H1 (cell line): ENCODE measurements at regions not wholly inside any gene's neighbourhood (a gene's known extent, or its start where the extent isn't known, plus 50 kb on each side); places are given as distances from the start of the nearest gene placed in this dataset.

ENCODE experiments used
- CTCF ChIA-PET: fragments of 300-600 bp; sonication (Branson Sonifier 250); formaldehyde crosslinking; loops from one replicate; lab custom pipeline; 2021; ENCODE audit not compliant: partially characterized antibody; lab: Charles Lee
- POLR2A ChIA-PET: fragments of 300-600 bp; sonication (Branson Sonifier 250); formaldehyde crosslinking; loops from one replicate; lab custom pipeline; 2021; ENCODE audit warnings: inconsistent platforms; ENCODE audit not compliant: partially characterized antibody; lab: Charles Lee
- DNase-seq, 2 experiments: peaks; one replicate each; pipeline versions ENCODE4 v3.0.0 to v3.0.0-alpha.2; 2010 to 2022; ENCODE audit warnings: low spot score in 2 of 2, low read depth in 1 of 2, mixed read lengths in 1 of 2
- FAIRE-seq: peaks from 2 replicates; lab custom pipeline; 2011; peaks lifted over from hg19 to GRCh38; lab: Jason Lieb, UNC
- H2AFZ ChIP-seq: 2 replicates; pipeline ENCODE4 v1.8.1; 2012; ENCODE audit warnings: low read length, inconsistent platforms
- H2AK5ac ChIP-seq: 2 replicates; pipeline ENCODE4 v1.6.1; 2013; ENCODE audit warnings: low read depth, low read length
- H2BK120ac ChIP-seq: replicated peaks from 2 replicates; pipeline ENCODE3; 2013; ENCODE audit warnings: low read depth, low read length, inconsistent platforms
- H2BK12ac ChIP-seq: 2 replicates; pipeline ENCODE4 v1.6.1; 2013; ENCODE audit warnings: low read depth, low read length
- H2BK15ac ChIP-seq: 2 replicates; pipeline ENCODE4 v1.6.1; 2013; ENCODE audit warnings: low read length
- H2BK20ac ChIP-seq: 2 replicates; pipeline ENCODE4 v1.6.1; 2013; ENCODE audit warnings: low read length
- H2BK5ac ChIP-seq: 2 replicates; pipeline ENCODE4 v1.6.1; 2013; ENCODE audit warnings: low read depth, low read length
- H3K14ac ChIP-seq: 2 replicates; pipeline ENCODE4 v1.6.1; 2013; ENCODE audit warnings: inconsistent platforms; ENCODE audit not compliant: insufficient read length
- H3K18ac ChIP-seq: 2 replicates; pipeline ENCODE4 v1.6.1; 2013; ENCODE audit warnings: low read length; ENCODE audit errors: extremely low read depth
- H3K23ac ChIP-seq: 2 replicates; pipeline ENCODE4 v1.6.1; 2013; ENCODE audit warnings: inconsistent platforms; ENCODE audit not compliant: insufficient read length
- H3K23me2 ChIP-seq: 2 replicates; pipeline ENCODE4 v1.6.1; 2013; ENCODE audit warnings: low read depth, low read length
- H3K27ac ChIP-seq: 2 replicates; pipeline ENCODE4 v1.6.1; 2011; ENCODE audit warnings: low read depth, low read length, inconsistent platforms
- H3K27me3 ChIP-seq, 4 experiments: replicated peaks in 1 of 4; 1 replicate in 1 of 4; 2 replicates in 3 of 4; pipeline versions ENCODE4 v1.6.1 to v1.8.1; 2011 to 2013; ENCODE audit warnings: low read length in 3 of 4, mild to moderate bottlenecking in 3 of 4, inconsistent platforms in 2 of 4, mixed read lengths in 2 of 4, moderate library complexity in 1 of 4; ENCODE audit not compliant: control insufficient read depth in 3 of 4, insufficient read depth in 3 of 4; ENCODE audit errors: extremely low read depth in 1 of 4
- H3K36me3 ChIP-seq, 4 experiments: 2 replicates each; pipeline versions ENCODE4 v1.6.1 to v1.8.1; 2011 to 2013; ENCODE audit warnings: mild to moderate bottlenecking in 4 of 4, low read length in 3 of 4, moderate library complexity in 2 of 4, control low read depth in 1 of 4, inconsistent platforms in 1 of 4; ENCODE audit not compliant: insufficient read depth in 4 of 4, control insufficient read depth in 2 of 4
- H3K4ac ChIP-seq: replicated peaks from 2 replicates; pipeline ENCODE3; 2013; ENCODE audit warnings: low read length, low read depth, mixed read lengths, inconsistent platforms; ENCODE audit not compliant: insufficient read length
- H3K4me1 ChIP-seq, 4 experiments: replicated peaks in 1 of 4; 1 replicate in 1 of 4; 2 replicates in 3 of 4; pipeline versions ENCODE4 v1.6.1 to v1.8.1; 2011 to 2013; ENCODE audit warnings: low read length in 3 of 4, inconsistent platforms in 2 of 4, mixed read lengths in 1 of 4; ENCODE audit not compliant: insufficient read depth in 4 of 4, control insufficient read depth in 3 of 4
- H3K4me2 ChIP-seq, 2 experiments: 2 replicates each; pipeline versions ENCODE4 v1.6.1 to v1.8.1; 2011 to 2013; ENCODE audit warnings: low read depth in 2 of 2, low read length in 2 of 2, control low read depth in 1 of 2, inconsistent platforms in 1 of 2, mild to moderate bottlenecking in 1 of 2; ENCODE audit not compliant: insufficient read depth in 1 of 2
- H3K4me3 ChIP-seq, 4 experiments: fragments of 200-600, 300-600 bp in 1 of 4; sonication (generic), shearing (Covaris generic), sonication (Bioruptor Twin) in 1 of 4; 2 replicates each; pipeline versions ENCODE4 v1.5.1 to v1.8.1; 2011 to 2016; ENCODE audit warnings: low read length in 4 of 4, low read depth in 3 of 4, control low read depth in 2 of 4, inconsistent platforms in 2 of 4, mild to moderate bottlenecking in 2 of 4, mixed read lengths in 1 of 4, moderate library complexity in 1 of 4; ENCODE audit not compliant: insufficient read depth in 2 of 4; ENCODE audit errors: extremely low read depth in 1 of 4
- H3K56ac ChIP-seq: replicated peaks from 2 replicates; pipeline ENCODE3; 2013; ENCODE audit warnings: low read depth, mild to moderate bottlenecking, mixed read lengths, low read length, inconsistent platforms; ENCODE audit not compliant: insufficient read length
- H3K79me1 ChIP-seq: 2 replicates; pipeline ENCODE4 v1.6.1; 2013; ENCODE audit warnings: low read depth, low read length, control low read depth
- H3K79me2 ChIP-seq, 2 experiments: 2 replicates each; pipeline versions ENCODE4 v1.6.1 to v1.8.1; 2012 to 2013; ENCODE audit warnings: low read length in 2 of 2, mild to moderate bottlenecking in 2 of 2, inconsistent platforms in 1 of 2; ENCODE audit not compliant: insufficient read depth in 2 of 2, control insufficient read depth in 1 of 2
- H3K9ac ChIP-seq, 4 experiments: replicated peaks in 1 of 4; 1 replicate in 1 of 4; 2 replicates in 3 of 4; pipeline versions ENCODE4 v1.6.1 to v1.8.1; 2011 to 2013; ENCODE audit warnings: low read depth in 3 of 4, low read length in 3 of 4, control low read depth in 2 of 4, mild to moderate bottlenecking in 2 of 4, moderate library complexity in 2 of 4, inconsistent platforms in 1 of 4; ENCODE audit errors: extremely low read depth in 1 of 4
- H3K9me3 ChIP-seq, 2 experiments: 2 replicates each; pipeline versions ENCODE4 v1.6.1 to v1.8.1; 2012 to 2013; ENCODE audit warnings: mild to moderate bottlenecking in 2 of 2, moderate library complexity in 2 of 2, control low read depth in 1 of 2, inconsistent platforms in 1 of 2, low read depth in 1 of 2, low read length in 1 of 2, mixed read lengths in 1 of 2; ENCODE audit not compliant: insufficient read depth in 2 of 2
- H4K20me1 ChIP-seq, 2 experiments: replicated peaks in 1 of 2; 2 replicates each; pipeline versions ENCODE3 to v1.8.1; 2011 to 2013; ENCODE audit warnings: inconsistent platforms in 2 of 2, low read length in 2 of 2, mild to moderate bottlenecking in 1 of 2; ENCODE audit not compliant: insufficient read depth in 2 of 2, control insufficient read depth in 1 of 2
- H4K5ac ChIP-seq: 2 replicates; pipeline ENCODE4 v1.6.1; 2013; ENCODE audit warnings: low read length, low read depth, mixed read lengths, inconsistent platforms; ENCODE audit not compliant: insufficient read length
- H4K8ac ChIP-seq: 2 replicates; pipeline ENCODE4 v1.8.0; 2013; ENCODE audit warnings: mild to moderate bottlenecking, moderate library complexity, low read length, inconsistent platforms; ENCODE audit not compliant: insufficient read depth; ENCODE audit errors: extremely low read depth
- H4K91ac ChIP-seq: replicated peaks from 2 replicates; pipeline ENCODE3; 2013; ENCODE audit warnings: low read length, mixed read lengths, inconsistent platforms; ENCODE audit not compliant: insufficient read length
- CHD7 ChIP-seq: fragments of 300-600 bp; sonication (generic); IDR thresholded peaks from 2 replicates; pipeline ENCODE4 v1.7.1; 2012; ENCODE audit warnings: low read length, moderate library complexity, mild to moderate bottlenecking, inconsistent platforms; ENCODE audit not compliant: insufficient replicate concordance
- WGBS, 2 experiments: shearing (Covaris generic) in 1 of 2; methylation state at CpG; one replicate each; pipeline versions ENCODE4 v1.1.6 to v1.1.7; 2013 to 2015; ENCODE audit warnings: low lambda C conversion rate in 2 of 2, mixed read lengths in 2 of 2, inconsistent platforms in 1 of 2, low coverage in 1 of 2, missing lambda C conversion rate in 1 of 2; ENCODE audit not compliant: insufficient replicate concordance in 2 of 2, insufficient coverage in 1 of 2, insufficient read length in 1 of 2; ENCODE audit errors: extremely low coverage in 1 of 2, missing lambda C conversion rate in 1 of 2; 5-methylcytosine and 5-hydroxymethylcytosine counted together

GRCh38 chr4:138344054-138344453 lies 101.9 kb upstream of the SLC7A11 start:
- no peak for DNase-seq
- Histone ChIP-seq H2AK5ac (no peak overlapping the region), H4K8ac (no peak overlapping the region), H2BK5ac (no peak overlapping the region), H3K4me1 (no peaks in the 10 kb centered on the region), H2BK20ac (no peak overlapping the region), H3K9me3 (no peaks in the 10 kb centered on the region), H4K91ac (no peak overlapping the region), H2BK120ac (no peak overlapping the region), H3K9ac (no peak overlapping the region), H3K23me2 (no peaks in the 10 kb centered on the region; the same call in 1 of the 2 replicates), H3K23ac (no peak overlapping the region), H2BK12ac (no peak overlapping the region), H3K18ac (no peak overlapping the region), H3K4ac (no peak overlapping the region), H4K20me1 (no peaks in the 10 kb centered on the region), H3K79me1 (no peaks in the 10 kb centered on the region), H3K14ac (no peak overlapping the region), H3K36me3 (no peaks in the 10 kb centered on the region), H2BK15ac (no peak overlapping the region), H3K56ac (no peak overlapping the region), H3K4me2 (no peak overlapping the region), H2AFZ (no peak overlapping the region), H3K79me2 (no peaks in the 10 kb centered on the region), H3K27ac (no peak overlapping the region), H3K4me3 (no peak overlapping the region), H4K5ac (no peak overlapping the region), H3K27me3 (no peaks in the 10 kb centered on the region)
- POLR2A ChIA-PET = no interaction called here
- CTCF ChIA-PET = interaction anchor here (1.2 kb wide), 2 partner anchors 17 to 153 kb away, joined by 3 read pairs; no protein-coding TSS in a partner anchor
- no peak for FAIRE-seq
- WGBS, 2 experiments = 89% methylated on average over 1 of the region's 1 CpG; no CpG with 5 or more reads in 1 of the 2 experiments
- TF ChIP-seq CHD7 = no peak
